ENCODE measurements at regions not wholly inside any gene's neighbourhood (a gene's known extent, or its start where the extent isn't known, plus 50 kb on each side); places are given as distances from the start of the nearest gene placed in this dataset.
"Not testable (repeated sequence)": the region's sequence is repeated elsewhere in the genome, so short reads cannot be mapped to it uniquely, and the experiment has no call there.

DNA sequence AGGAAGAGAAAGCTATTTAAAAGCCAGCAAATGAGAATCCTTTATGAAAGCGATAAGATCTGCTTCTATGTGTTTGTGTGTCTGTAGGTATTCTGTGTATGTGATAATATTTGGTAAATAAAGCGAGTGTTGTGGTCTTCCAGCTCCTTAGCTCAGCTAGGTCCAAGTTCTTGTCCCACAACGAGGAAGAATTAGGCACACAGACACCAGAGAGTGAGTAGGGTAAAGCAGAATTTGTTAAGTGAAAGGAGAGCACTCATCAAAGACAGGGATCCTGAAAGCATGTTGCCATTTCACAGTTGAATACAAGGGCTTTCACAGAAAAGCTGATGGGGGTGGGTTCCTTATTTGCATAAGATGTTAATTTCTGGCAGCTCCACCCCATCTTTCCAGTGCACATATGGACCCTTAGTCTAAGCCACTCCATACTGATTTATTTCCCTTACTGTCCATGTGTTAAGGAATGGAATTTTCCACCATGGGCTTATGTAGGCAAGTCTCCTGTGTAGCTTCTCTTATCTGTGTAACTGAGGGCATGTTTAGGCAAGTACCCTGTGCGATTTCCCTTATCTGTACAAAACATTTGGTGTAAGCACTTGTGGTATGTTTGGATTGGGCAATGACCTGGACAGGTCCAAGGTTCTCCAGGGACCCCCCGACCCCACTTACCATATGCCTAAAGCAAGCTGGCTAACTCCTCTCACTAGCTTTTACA lies 165.9 kb upstream of the VIPR2 start:
- no peak for TF ChIP-seq YY1 (IDR thresholded peaks at IDR 0.05)
- TF ChIP-seq, protein P1, sequence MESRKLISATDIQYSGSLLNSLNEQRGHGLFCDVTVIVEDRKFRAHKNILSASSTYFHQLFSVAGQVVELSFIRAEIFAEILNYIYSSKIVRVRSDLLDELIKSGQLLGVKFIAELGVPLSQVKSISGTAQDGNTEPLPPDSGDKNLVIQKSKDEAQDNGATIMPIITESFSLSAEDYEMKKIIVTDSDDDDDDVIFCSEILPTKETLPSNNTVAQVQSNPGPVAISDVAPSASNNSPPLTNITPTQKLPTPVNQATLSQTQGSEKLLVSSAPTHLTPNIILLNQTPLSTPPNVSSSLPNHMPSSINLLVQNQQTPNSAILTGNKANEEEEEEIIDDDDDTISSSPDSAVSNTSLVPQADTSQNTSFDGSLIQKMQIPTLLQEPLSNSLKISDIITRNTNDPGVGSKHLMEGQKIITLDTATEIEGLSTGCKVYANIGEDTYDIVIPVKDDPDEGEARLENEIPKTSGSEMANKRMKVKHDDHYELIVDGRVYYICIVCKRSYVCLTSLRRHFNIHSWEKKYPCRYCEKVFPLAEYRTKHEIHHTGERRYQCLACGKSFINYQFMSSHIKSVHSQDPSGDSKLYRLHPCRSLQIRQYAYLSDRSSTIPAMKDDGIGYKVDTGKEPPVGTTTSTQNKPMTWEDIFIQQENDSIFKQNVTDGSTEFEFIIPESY (IDR thresholded peaks at IDR 0.05), result no peak
- no peak for TF ChIP-seq FOXA1 (IDR thresholded peaks at IDR 0.05)
- no peak for TF ChIP-seq NR2F2 (IDR thresholded peaks at IDR 0.05)
- TF ChIP-seq CTCF (IDR thresholded peaks at IDR 0.05; ENCODE audit: low read depth, low read length, missing input control), result no peak
- H3K4me3 ChIP-seq (ENCODE audit: low read depth in 1 of 3, low read length in 3 of 3), result no peak overlapping the region
- no peak overlapping the region for H3K27ac ChIP-seq (ENCODE audit: low read depth in 1 of 2, low read length in 2 of 2)
- peaks cover 0 to 2% (median 0%) of the 10 kb centered on the region in 4 donors for H3K27me3 ChIP-seq (ENCODE audit: control insufficient read depth in 4 of 4, insufficient read depth in 4 of 4, low read length in 3 of 4)
- H3K9me3 ChIP-seq (ENCODE audit: control insufficient read depth in 4 of 4, low read length in 3 of 4), result peaks cover 0 to 6% (median 2%) of the 10 kb centered on the region in 4 donors
- H3K9ac ChIP-seq (ENCODE audit: low read depth in 1 of 2, low read length in 2 of 2), result no peak overlapping the region
- 45% methylated on average over 5 of the region's 5 CpGs for WGBS
- H3K4me1 ChIP-seq (ENCODE audit: control insufficient read depth in 4 of 4, insufficient read depth in 4 of 4, low read length in 3 of 4), result no peaks in the 10 kb centered on the region
- no peaks in the 10 kb centered on the region for H3K36me3 ChIP-seq (ENCODE audit: control insufficient read depth in 4 of 4, insufficient read depth in 3 of 4, low read depth in 1 of 4, low read length in 3 of 4)
- no peak for DNase-seq (ENCODE audit: low spot score)

GRCh38 chr7:159309214-159309613 lies 164.5 kb upstream of the VIPR2 start:
- not testable (repeated sequence) for H3K27me3 ChIP-seq (ENCODE audit: control insufficient read depth in 4 of 4, insufficient read depth in 4 of 4, low read length in 3 of 4); DNase-seq (ENCODE audit: low spot score); H3K27ac ChIP-seq (ENCODE audit: low read depth in 1 of 2, low read length in 2 of 2); H3K4me1 ChIP-seq (ENCODE audit: control insufficient read depth in 4 of 4, insufficient read depth in 4 of 4, low read length in 3 of 4); H3K4me3 ChIP-seq (ENCODE audit: low read depth in 1 of 3, low read length in 3 of 3); H3K9ac ChIP-seq (ENCODE audit: low read depth in 1 of 2, low read length in 2 of 2); H3K9me3 ChIP-seq (ENCODE audit: control insufficient read depth in 4 of 4, low read length in 3 of 4); H3K36me3 ChIP-seq (ENCODE audit: control insufficient read depth in 4 of 4, insufficient read depth in 3 of 4, low read depth in 1 of 4, low read length in 3 of 4)
- 38% methylated on average over 2 of the region's 2 CpGs for WGBS

GRCh38 chr7:159306012-159306411 lies 161.3 kb upstream of the VIPR2 start:
- no peak overlapping the region for H3K9ac ChIP-seq (ENCODE audit: low read depth in 1 of 2, low read length in 2 of 2)
- no peaks in the 10 kb centered on the region for H3K36me3 ChIP-seq (ENCODE audit: control insufficient read depth in 4 of 4, insufficient read depth in 3 of 4, low read depth in 1 of 4, low read length in 3 of 4)
- WGBS, result 76% methylated on average over 2 of the region's 2 CpGs
- peaks cover 0 to 6% (median 0%) of the 10 kb centered on the region in 4 donors for H3K9me3 ChIP-seq (ENCODE audit: control insufficient read depth in 4 of 4, low read length in 3 of 4)
- no peaks in the 10 kb centered on the region for H3K27me3 ChIP-seq (ENCODE audit: control insufficient read depth in 4 of 4, insufficient read depth in 4 of 4, low read length in 3 of 4)
- DNase-seq (ENCODE audit: low spot score), result no peak
- H3K4me1 ChIP-seq (ENCODE audit: control insufficient read depth in 4 of 4, insufficient read depth in 4 of 4, low read length in 3 of 4), result no peaks in the 10 kb centered on the region
- H3K4me3 ChIP-seq (ENCODE audit: low read depth in 1 of 3, low read length in 3 of 3), result no peak overlapping the region
- TF ChIP-seq REST (IDR thresholded peaks at IDR 0.05) (no peak), JUND (IDR thresholded peaks at IDR 0.05) (no peak)
- no peak overlapping the region for H3K27ac ChIP-seq (ENCODE audit: low read depth in 1 of 2, low read length in 2 of 2)

DNA sequence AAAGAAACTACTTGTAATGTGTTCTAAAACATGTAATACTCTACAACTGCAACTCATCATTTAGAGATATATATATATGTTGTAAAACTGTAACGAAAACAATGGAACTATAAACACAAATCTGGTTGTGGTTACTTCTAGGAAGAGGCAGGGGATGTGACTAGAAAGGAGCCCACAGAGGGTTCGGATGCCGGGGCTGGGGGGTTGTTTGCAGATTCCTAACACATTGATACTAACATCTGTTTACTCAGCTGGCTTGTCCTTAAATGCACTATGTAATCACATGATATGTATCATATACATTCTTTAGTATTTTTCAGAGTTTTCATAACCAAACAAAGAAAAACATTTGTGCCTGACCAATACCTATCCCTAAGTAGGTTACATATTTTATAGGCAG lies 160.5 kb upstream of the VIPR2 start:
- not testable (repeated sequence) for H3K4me1 ChIP-seq (ENCODE audit: control insufficient read depth in 4 of 4, insufficient read depth in 4 of 4, low read length in 3 of 4); DNase-seq (ENCODE audit: low spot score); H3K9me3 ChIP-seq (ENCODE audit: control insufficient read depth in 4 of 4, low read length in 3 of 4); H3K36me3 ChIP-seq (ENCODE audit: control insufficient read depth in 4 of 4, insufficient read depth in 3 of 4, low read depth in 1 of 4, low read length in 3 of 4); H3K9ac ChIP-seq (ENCODE audit: low read depth in 1 of 2, low read length in 2 of 2); H3K27ac ChIP-seq (ENCODE audit: low read depth in 1 of 2, low read length in 2 of 2); H3K27me3 ChIP-seq (ENCODE audit: control insufficient read depth in 4 of 4, insufficient read depth in 4 of 4, low read length in 3 of 4); H3K4me3 ChIP-seq (ENCODE audit: low read depth in 1 of 3, low read length in 3 of 3)
- WGBS, result 49% methylated on average over 3 of the region's 3 CpGs

DNA sequence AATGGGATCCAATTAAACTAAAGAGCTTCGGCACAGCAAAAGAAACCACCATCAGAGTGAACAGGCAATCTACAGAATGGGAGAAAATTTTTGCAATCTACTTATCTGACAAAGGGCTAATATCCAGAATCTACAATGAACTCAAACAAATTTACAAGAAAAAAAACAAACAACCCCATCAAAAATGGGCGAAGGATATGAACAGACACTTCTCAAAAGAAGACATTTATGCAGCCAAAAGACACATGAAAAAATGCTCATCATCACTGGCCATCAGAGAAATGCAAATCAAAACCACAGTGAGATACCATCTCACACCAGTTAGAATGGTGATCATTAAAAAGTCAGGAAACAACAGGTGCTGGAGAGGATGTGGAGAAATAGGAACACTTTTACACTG lies 158.8 kb upstream of the VIPR2 start:
- H3K4me1 ChIP-seq (ENCODE audit: control insufficient read depth in 4 of 4, insufficient read depth in 4 of 4, low read length in 3 of 4); H3K27ac ChIP-seq (ENCODE audit: low read depth in 1 of 2, low read length in 2 of 2); H3K36me3 ChIP-seq (ENCODE audit: control insufficient read depth in 4 of 4, insufficient read depth in 3 of 4, low read depth in 1 of 4, low read length in 3 of 4); H3K9me3 ChIP-seq (ENCODE audit: control insufficient read depth in 4 of 4, low read length in 3 of 4); H3K9ac ChIP-seq (ENCODE audit: low read depth in 1 of 2, low read length in 2 of 2); H3K4me3 ChIP-seq (ENCODE audit: low read depth in 1 of 3, low read length in 3 of 3); DNase-seq (ENCODE audit: low spot score); H3K27me3 ChIP-seq (ENCODE audit: control insufficient read depth in 4 of 4, insufficient read depth in 4 of 4, low read length in 3 of 4): not testable (repeated sequence)
- 75% methylated on average over 2 of the region's 2 CpGs for WGBS

Data from liver (tissue), 8 donors.